ENCODE measurements at regions not wholly inside any gene's neighbourhood (a gene's known extent, or its start where the extent isn't known, plus 50 kb on each side); places are given as distances from the start of the nearest gene placed in this dataset.
"Not testable (repeated sequence)": the region's sequence is repeated elsewhere in the genome, so short reads cannot be mapped to it uniquely, and the experiment has no call there.

DNA sequence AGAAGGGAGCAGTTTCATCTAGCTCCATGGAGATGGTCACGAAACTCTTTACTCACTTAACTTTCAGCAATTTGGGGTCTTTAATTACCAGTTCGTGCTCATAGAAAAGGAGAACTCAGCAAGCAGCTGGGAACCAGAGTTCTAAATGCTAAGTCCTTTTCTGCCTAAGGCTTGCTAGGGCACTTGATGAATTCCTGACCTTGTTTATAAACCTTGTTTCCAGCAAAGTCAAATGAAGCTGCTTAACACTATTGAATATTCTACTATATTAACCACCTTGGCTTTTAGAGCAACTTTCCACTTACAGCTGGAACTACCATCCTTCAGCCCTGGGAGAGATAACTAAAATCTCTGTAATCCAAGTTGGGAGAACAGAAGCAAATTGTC is 79.5 kb upstream of the TSC22D2 start:
- no peak for DNase-seq (ENCODE audit: low spot score)

DNA sequence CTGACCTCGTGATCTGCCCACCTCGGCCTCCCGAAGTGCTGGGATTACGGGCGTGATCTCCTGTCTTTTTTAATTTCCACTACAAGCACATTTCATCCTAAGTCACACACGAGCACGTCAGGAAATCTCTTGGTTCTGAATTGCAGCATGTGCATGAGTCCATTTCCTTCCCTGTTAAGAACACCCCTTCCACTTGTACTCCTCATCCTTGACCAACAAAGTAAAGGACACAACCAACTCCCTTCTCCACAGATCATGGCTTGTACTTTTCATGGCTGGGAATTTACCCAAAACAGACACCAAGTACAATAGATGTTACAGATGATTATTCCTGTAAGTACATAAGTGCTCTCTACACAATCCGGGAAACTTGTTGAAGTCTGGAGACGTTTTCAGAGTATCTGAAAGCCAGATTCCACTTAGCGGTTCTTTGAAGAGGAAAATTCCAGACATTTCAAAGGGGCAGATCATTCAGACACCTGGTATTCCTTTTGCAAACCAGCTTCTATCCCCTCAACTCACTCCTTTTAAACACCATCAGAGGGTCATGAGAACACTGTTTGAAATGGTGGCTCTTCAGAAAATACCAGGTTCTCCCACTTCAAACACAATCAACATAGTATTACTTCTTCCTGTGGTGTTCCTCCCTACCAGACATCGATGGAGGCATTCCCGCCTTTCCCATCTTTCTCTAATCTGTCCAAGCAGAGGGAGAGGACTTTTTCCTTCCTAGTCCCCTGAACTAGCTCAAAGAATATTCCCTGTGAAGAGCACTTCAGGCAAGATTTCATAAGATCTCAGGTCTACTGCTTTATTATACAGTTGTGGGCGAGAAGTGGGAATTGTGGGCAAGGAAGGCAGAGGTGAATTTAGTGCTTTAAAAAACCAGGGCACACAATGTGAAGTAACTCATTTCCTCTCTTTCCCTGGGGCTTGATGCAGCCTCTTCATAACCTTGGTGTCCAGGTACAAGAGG is 80.1 kb upstream of the TSC22D2 start:
- no peak for DNase-seq (ENCODE audit: low spot score)

DNA sequence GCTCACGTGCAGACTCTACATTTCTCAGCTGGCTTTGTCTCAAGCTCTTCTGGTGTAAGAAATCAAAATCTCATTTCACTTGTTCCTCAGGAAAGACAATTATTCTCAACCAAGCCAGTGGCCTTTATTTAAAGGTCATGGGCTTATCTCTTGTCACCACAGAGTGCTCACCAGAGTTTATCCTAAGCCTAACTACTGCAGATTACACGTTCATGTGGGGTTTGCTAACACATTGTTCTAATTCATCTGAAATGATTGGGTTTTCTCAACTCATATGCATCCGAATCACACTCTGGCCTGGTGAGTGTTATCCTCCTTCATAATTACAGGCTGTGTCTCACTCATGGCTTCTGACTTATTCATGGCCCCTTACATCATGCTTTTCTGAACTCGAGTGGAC is 83.3 kb upstream of the TSC22D2 start:
- DNase-seq (ENCODE audit: low spot score) = no peak

DNA sequence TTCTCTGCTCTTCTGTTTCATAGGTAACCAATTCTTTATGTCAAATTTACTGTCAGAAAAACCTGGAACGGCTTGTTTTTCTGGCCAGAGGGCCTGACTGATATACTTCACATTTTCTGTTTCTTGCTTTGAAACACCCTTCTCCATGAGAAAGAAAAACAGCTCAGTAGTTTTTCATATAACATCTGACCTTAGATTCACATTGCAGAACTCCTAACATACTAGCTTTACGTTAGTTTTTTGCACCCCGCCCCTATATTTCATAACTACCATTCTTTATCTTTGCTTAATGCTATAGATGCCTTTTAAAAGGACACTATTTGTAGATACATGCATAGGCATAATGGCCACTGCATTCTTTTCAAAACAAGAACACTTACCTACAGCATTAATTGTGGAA is 83.9 kb upstream of the TSC22D2 start:
- no peak for DNase-seq (ENCODE audit: low spot score)

DNA sequence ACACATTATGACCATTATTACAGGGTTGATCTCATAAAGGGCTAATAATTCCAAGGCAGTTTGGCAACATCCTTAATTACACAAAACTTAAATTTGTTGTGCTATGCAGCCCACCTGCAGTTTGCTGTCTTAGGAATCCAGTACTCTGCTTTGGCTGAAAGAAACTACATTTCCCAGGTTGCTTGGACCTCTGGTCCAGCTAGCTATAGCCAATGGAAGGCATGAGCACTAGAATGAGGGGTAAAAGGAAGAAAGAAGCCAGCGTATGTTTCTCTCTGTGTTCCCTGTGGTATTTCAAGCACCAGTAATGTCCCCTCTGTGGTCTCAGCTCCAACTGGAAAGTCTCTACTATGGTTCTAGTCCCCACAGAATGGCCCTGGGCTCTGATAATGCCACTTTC is 84.3 kb upstream of the TSC22D2 start:
- no peak for DNase-seq (ENCODE audit: low spot score)

DNA sequence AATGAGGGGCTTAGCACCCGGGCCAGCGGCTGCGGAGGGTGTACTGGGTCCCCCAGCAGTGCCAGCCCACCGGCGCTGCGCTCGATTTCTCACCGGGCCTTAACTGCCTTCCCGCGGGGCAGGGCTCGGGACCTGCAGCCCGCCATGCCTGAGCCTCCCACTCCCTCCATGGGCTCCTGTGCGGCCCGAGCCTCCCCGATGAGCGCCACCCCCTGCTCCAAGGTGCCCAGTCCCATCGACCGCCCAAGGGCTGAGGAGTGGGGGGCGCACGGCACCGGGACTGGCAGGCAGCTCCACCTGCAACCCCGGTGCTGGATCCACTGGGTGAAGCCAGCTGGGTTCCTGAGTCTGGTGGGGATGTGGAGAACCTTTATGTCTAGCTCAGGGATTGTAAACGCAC is 85.0 kb upstream of the TSC22D2 start:
- DNase-seq (ENCODE audit: low spot score) = not testable (repeated sequence)

DNA sequence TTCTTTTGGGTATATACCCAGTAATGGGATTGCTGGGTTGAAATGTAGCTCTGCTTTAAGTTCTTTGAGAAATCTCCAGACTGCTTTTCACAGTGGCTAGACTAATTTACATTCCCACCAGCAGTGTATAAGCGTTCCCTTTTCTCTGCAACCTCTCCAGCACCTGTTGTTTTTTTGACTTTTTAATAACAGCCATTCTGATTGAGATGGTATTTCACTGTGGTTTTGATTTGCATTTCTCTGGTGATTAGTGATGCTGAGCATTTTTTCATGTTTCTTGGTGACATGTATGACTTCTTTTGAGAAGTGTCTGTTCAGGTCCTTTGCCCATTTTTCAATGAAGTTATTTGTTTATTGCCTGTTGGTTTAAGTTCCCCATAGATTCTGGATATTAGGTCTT is 87.1 kb upstream of the TSC22D2 start:
- DNase-seq (ENCODE audit: low spot score) = not testable (repeated sequence)

DNA sequence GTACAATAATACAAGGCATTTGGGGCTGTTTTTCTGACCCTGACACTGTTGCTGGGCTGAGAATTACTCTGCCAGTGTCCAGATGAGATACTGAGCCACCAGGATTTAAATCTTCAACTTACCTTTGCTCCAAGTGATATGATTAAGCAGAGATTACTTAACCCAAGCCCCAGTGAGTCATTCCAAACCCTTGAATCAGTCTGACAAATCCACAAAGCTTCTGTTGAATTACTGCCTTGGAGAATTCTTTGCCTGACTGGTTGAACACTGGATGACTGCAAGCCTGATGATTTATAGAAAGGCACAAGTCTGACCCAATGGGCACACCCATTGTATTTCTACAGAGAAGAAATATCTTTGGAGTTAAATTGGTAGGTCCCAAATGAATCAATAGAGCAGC is 88.2 kb upstream of the TSC22D2 start:
- no peak for DNase-seq (ENCODE audit: low spot score)

DNA sequence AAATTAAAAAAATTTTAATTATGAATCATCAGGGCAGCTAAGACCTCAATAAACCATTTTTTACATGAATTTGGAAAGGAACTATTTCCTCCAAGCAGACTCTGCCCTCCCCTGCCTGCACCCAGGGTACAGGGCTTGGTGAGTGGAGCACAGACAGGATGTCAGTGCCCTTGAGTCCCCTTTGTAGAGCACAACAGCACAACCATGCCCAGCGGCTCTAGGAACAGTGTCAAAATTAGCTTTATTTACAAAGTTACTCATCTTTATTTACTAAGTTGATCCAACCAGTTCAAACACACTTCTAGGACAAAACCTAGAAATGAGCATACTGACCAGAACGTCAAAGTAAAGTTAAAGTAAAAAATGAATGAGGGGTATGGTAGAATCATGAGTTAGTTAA is 90.6 kb upstream of the TSC22D2 start:
- no peak for DNase-seq (ENCODE audit: low spot score)

DNA sequence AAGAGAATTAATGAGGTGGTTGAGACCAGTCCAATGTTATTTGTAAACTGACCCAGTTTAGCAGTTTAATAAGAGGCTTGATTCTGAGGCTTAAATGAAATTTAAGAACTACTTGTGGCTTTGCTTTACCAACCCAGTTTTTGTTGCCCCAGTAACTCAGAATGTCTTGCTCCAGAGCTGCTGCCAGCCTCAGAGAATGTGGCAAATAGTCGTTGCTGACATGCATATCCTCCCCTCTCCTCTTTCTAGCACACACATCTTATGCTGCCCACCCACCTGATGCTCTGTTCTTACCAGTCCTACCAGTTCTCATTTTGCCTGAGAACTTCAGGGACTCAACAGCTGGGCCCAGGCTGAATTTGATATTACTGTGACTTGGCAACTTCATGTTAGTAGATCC is 92.4 kb upstream of the TSC22D2 start:
- no peak for DNase-seq (ENCODE audit: low spot score)

DNA sequence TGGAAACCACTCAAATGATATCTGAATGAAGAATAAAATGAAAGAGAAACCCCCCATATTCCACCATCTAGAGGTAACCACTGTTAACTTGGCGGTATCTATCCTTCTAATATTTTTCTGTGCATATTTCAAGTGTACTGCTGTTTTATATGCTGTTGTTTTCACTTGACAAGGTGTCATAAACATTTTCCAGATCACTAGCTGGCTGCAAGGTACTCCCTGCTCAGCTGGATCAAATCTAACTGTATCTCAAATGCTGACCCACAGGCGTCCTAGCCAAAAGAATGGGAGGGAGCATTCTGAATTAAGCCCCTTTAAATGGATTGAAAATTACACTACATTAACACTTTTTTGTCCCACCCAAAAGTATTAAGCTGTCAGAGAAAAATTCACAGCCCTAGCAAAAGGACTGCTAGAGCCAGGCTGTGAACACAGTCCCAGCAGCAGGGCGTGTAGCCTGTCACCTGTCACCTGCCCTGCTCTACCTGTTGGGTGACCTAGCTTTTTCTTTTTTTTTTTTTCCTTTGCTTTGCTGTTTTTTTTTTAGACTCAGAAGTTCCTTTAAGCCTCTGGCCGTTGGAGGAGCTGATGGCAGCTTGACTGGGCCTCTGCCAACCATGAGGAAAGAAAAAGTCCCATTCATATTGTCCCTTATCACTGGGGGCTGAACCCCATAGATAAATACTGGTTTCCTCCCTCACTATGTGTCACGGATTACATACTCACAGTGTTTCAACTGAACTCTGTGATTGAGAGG is 93.7 kb upstream of the TSC22D2 start:
- DNase-seq (ENCODE audit: low spot score) = no peak

DNA sequence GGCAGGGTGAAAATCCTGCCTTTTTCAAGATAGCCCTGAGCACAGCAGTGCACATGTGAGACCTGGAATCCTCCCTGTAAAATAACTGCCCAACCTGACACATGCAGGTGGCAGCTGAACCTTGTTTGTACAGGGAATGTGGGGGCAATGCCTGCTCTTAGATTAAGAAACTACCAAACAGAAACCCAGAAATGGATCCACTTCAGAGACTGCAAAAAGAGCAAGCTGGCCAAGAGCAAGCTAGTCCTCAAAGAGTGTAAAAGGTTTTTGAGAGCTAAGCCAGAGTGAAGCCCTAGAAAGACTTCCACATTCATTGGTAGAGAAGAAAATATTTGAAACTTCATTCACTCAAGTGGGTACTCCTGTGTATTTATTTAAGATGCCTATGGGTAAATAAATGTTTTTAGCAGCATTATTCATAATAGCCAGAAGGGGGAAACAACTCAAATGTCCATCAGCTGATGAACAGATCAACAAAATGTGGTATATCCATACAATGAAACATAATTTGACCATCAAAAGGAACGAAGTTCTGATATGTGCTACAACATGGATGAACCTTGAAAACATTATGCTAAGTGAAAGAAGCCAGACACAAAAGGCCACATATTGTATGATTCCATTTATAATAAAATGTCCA is 96.0 kb upstream of the TSC22D2 start:
- no peak for DNase-seq (ENCODE audit: low spot score)

DNA sequence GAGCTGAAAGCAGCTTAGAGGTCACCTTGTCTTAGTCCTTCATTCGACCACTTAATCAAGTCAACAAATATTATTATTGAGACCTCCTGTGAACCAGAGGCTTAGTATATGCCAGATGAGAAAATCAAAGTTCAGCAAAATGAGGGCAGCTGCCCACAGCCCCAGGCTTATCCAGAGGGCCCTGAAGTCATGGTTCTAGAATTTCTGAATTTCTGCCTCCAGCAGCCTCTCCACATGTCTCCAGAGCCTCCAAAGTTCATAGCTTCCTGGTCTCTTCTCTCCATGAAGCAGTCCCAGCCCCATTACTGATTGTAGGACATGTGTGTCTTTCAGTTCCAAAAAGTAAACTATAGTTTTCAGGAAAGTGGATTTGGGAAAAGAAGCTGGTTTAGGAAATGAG is 96.9 kb upstream of the TSC22D2 start:
- DNase-seq (ENCODE audit: low spot score) = no peak

DNA sequence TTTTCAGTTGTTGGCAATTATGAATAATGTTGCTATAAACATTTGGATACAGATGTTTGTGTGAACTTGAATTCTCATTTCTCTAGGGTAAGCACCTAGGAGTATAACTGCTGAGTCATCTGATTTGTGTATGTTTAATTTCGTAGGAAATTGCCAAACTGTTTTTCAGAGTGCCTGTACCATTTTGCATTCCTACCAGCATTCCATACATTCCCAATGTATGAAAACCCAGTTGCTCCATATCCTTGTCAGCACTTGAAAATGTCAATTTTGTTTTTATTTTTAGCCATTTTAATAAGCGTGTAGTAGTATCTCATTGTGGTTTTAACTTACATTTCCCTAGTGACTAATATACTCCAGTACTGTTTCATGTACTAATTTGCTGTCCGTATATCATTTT is 98.5 kb upstream of the TSC22D2 start:
- DNase-seq (ENCODE audit: low spot score) = no peak

DNA sequence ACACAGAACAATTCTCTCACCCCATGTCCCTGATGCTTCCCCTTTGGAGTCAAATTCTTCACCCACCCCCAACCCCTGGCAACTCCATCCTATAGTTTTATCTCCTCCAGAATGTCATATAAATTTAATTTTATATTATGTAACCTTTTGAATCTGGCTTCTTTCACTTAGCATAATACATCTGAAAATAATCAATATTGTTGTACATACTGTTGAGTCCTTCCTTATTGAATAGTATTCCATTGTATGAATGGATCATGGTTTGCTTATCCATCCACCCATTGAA is 98.9 kb upstream of the TSC22D2 start:
- no peak for DNase-seq (ENCODE audit: low spot score)

DNA sequence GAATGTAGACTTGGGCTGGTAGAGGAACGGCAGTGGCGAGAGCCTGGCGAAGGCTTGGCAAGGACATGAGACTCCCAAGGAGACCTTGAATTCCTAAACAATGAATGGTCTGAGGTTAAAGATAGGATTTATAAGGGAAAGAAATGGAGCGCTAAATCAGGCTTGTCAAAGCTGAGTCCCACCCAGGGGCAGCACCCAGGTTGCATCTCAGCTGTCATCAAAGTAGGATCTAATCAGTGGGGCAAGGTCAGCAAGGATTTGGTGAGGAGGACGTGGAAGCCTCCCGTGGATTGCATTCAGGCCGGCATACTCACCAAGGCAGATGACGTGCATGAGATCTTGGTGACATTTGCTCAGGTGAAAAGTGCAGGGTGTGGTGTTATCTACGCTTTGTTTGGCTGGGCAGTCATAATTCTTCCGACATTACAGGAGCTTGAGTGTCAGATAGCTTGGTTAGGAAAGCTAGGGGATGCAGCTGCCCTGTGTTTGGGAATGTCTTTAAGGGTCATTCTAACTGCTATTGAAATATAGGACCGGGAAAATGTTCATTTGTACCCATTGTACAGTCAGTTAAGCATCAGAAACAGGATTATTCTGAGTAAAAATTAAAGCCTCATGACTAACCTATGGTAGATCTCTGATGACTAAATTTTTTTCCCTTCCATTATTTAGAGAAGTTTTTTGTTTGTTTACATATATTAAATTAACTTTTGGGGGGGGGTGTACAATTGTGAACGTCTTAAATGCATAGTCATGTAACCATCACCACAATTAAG is 99.4 kb upstream of the TSC22D2 start:
- DNase-seq (ENCODE audit: low spot score) = no peak

DNA sequence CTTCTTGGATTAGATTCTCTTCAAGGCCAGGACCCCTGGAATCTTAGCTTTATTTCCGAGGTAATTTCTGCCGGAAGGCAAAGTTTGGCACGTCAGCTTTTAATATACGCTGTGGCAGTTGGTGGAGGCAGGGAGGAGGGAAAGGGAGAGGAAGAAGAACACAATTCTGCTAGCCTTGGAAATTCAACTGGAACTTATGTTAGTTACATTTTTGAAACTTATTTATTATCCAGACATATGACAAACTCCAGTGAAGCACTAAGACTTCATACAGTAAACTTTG is 100.1 kb upstream of the TSC22D2 start:
- DNase-seq (ENCODE audit: low spot score) = no peak

DNA sequence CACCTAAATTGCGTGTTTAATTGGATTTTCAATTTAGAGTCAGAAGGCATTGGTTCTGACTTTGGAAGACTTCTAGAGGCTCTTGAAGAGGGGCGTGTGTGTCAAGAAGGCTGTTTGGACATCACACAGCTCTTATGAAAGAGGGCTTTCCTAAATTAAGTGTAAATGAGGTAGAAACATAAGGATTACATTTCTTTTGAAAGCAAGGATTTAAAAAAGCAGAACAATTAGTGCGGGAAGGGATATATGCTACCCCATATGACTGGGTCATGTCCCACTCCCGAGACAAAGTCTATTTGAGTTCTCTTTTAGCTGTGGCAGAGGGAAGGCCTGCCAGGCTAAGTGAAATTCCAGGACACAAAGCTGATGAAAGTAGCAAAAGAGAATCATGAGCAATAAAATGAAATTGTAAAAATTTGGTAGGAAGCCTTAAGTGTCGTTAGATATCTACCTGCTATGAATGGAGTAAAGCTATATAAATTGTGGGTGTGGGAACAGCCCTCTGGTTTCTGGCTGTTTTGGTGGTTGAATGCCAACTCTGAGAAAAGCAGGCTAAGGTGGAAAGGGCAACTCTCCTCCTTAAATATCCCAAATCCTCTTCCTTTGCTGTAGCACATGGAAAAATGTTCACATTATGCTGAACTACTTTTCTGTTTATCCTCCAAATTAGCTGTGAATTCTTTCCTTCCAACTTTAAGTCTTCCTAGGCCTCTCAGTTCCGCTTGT is 100.6 kb upstream of the TSC22D2 start:
- no peak for DNase-seq (ENCODE audit: low spot score)

DNA sequence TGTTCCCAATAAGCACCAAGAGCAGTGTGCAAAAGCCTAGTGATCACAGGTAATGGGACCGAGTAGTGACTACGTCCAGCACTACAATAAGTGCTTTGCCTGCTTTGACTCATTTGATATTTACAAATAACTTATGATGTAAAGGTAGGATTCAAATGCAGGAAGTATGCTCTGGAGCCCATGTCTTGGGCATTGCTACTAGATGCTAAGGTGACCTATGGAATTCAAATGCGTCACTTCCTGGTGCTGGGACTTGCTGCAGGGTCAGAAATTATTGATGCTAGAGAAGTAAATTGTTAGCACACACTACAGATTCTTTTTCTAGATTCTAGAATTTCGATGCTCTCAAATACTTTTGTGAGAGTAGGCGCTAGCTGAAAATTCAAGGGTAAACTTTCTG is 101.2 kb upstream of the TSC22D2 start:
- no peak for DNase-seq (ENCODE audit: low spot score)

DNA sequence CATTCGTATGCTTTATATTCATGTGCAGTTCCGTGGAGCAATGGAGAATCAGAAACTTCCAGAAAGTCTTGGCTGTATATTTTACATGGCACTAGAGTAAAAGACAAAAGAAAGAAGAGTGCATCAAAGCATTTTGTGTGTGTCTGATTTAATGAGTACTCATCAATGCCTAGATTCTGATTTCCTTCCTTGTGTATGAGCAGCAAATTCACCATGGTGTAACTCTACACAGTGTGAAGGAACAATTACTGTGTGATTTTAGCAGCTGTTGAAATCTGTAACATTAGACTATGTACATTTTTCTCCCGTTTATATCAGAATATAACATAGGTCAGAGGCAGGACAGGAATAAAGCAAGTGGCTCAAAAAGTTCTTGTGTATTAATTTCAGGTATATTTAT is 102.0 kb upstream of the TSC22D2 start:
- no peak for DNase-seq (ENCODE audit: low spot score)

DNA sequence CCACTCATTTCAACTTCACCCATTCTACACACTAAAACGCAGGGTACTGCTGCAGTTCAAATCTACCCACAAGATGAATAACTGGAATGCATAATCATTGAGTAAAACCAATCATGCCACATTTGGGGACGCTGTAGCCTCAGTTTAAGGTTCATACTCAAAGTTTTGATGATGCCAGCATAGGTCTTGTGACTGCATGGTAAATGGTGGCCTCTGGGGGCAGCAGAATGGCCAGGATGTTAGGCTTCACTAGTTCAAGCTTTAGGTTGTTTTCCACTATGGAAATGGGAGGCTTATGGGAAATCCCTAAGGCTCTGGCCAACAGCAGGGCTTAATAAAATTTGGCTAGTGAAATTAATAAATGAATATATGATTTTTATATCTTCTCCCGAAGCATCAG is 104.3 kb upstream of the TSC22D2 start:
- DNase-seq (ENCODE audit: low spot score) = no peak

DNA sequence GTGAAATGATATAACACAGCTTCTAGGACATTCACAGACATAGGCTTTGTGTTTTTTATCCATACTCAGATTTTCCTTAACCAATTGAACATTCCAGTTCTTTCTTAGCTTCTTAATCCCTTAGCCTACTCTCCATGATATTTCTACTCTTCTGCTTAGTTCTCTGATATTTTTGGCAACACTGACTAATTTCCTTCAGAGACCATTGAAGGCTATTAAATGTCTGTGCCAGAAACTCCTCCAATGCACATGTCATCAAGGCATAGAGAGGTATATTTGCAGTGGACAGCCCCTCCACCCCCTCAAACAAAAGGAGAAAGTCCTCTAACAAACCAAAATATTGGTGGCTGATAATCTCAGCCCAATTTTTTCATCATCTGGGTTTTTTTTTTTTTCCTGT is 105.9 kb upstream of the TSC22D2 start:
- DNase-seq (ENCODE audit: low spot score) = no peak
